Esophagus muscularis mucosa (tissue), 4 donors: ENCODE measurements at regions not wholly inside any gene's neighbourhood (a gene's known extent, or its start where the extent isn't known, plus 50 kb on each side); places are given as distances from the start of the nearest gene placed in this dataset.
"Not testable (repeated sequence)": the region's sequence is repeated elsewhere in the genome, so short reads cannot be mapped to it uniquely, and the experiment has no call there.

ENCODE experiments used
- DNase-seq: peaks from one replicate; pipeline ENCODE4 v3.0.0-alpha.2; 2017; ENCODE audit errors: extremely low spot score
- H3K27ac ChIP-seq, 4 donors: fragments of 200-600 bp; sonication (generic); replicated peaks in 1 of 4; 1 replicate in 3 of 4; 2 replicates in 1 of 4; pipeline ENCODE4 v1.5.1; 2016 to 2019; ENCODE audit warnings: mild to moderate bottlenecking in 1 of 4
- H3K27me3 ChIP-seq, 4 donors: fragments of 200-600 bp; sonication (generic); one replicate each; pipeline versions ENCODE4 v1.5.1 to v1.6.0; 2016 to 2019
- H3K36me3 ChIP-seq, 4 donors: fragments of 200-600 bp; sonication (generic); one replicate each; pipeline ENCODE4 v1.5.1; 2016 to 2019
- H3K4me1 ChIP-seq, 4 donors: fragments of 200-600 bp; sonication (generic); one replicate each; pipeline ENCODE4 v1.5.1; 2016 to 2019
- H3K4me3 ChIP-seq, 4 donors: fragments of 200-600 bp; sonication (generic); 1 replicate in 2 of 4; 2 replicates in 2 of 4; pipeline ENCODE4 v1.5.1; 2016 to 2019; ENCODE audit warnings: mild to moderate bottlenecking in 4 of 4, moderate library complexity in 1 of 4
- H3K9me3 ChIP-seq, 4 donors: fragments of 200-600 bp; sonication (generic); 1 replicate in 3 of 4; 2 replicates in 1 of 4; pipeline ENCODE4 v1.5.1; 2016 to 2019
- WGBS: methylation state at CpG from one replicate; pipeline ENCODE4 v1.1.5; 2018; 5-methylcytosine and 5-hydroxymethylcytosine counted together
- intact Hi-C: fragments of 100-400 bp; cut with DNase I; formaldehyde crosslinking; loops from one replicate; pipeline ENCODE4 v1.15.1; 2023

DNA sequence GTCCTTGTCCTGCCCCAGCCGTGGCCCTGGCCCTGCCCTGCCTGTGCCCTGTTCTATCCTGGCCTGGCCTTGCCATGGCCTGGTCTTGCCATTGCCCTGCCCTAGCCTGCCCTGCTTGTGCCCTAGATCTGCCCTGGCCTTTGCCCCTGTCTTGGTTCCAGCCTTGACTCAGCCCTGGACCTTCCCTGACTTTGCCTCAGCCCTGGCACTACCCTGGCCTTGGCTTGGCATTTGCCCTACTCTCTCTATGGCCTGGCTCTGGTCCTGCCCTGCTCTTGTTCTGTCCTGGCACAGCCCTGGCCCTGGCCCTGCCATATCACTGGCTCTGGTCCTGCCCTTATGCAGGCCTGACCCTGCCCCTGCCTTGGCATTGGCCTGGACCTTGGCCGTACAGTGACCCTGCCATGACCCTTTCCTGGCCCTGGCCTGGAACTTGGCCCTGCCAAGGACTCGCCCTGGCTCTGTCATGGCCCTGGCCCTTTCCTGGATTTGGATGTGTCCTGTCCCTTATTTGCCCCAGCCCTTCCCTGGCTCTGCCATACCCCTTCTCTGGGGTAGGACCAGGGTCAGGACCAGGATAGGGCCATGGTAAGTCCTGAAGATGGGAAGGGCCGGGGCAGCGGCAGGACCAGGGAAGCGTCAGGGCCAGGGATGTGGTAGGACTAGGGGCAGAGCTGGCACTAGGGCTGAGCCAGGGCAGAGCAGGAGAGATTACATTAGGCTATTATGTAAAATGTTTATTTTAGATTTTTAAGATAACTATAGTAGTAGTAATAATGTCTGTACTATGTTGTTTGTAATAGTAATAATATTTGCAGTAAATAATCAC lies 254.5 kb downstream of the TP53TG3F start:
- H3K9me3 ChIP-seq, intact Hi-C loops, H3K4me1 ChIP-seq, H3K36me3 ChIP-seq, H3K4me3 ChIP-seq, H3K27ac ChIP-seq, H3K27me3 ChIP-seq, DNase-seq: not testable (repeated sequence)
- 88% methylated on average over 4 of the region's 6 CpGs for WGBS

DNA sequence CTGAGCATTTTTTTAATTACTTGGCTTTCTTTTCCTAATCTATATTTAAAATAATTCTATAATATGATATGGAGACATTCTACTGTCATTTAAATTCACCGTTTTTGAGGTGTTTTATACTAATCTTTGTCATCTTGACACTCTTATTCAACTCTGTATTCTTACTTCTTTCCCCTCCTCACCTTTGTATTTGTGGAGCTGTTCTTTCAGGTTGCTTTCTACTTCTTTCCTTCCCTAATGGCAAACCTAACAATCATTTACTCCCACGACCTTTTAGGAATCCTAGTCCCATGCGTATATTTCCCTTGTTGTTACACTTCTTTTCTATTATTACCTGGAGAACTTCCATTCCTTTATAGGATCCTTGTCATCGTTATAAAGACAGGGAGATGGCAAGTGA lies 271.8 kb downstream of the TP53TG3F start:
- H3K4me3 ChIP-seq, H3K27ac ChIP-seq, intact Hi-C loops, H3K9me3 ChIP-seq, DNase-seq, H3K4me1 ChIP-seq, H3K27me3 ChIP-seq, H3K36me3 ChIP-seq: not testable (repeated sequence)
- 39% methylated on average over 3 of the region's 4 CpGs for WGBS

GRCh38 chr16:33734650-33735049 lies 275.2 kb downstream of the TP53TG3F start:
- H3K27me3 ChIP-seq, DNase-seq, H3K4me3 ChIP-seq, H3K4me1 ChIP-seq, H3K9me3 ChIP-seq, H3K36me3 ChIP-seq, H3K27ac ChIP-seq, intact Hi-C loops: not testable (repeated sequence)
- 67% methylated on average over 2 of the region's 2 CpGs for WGBS

DNA sequence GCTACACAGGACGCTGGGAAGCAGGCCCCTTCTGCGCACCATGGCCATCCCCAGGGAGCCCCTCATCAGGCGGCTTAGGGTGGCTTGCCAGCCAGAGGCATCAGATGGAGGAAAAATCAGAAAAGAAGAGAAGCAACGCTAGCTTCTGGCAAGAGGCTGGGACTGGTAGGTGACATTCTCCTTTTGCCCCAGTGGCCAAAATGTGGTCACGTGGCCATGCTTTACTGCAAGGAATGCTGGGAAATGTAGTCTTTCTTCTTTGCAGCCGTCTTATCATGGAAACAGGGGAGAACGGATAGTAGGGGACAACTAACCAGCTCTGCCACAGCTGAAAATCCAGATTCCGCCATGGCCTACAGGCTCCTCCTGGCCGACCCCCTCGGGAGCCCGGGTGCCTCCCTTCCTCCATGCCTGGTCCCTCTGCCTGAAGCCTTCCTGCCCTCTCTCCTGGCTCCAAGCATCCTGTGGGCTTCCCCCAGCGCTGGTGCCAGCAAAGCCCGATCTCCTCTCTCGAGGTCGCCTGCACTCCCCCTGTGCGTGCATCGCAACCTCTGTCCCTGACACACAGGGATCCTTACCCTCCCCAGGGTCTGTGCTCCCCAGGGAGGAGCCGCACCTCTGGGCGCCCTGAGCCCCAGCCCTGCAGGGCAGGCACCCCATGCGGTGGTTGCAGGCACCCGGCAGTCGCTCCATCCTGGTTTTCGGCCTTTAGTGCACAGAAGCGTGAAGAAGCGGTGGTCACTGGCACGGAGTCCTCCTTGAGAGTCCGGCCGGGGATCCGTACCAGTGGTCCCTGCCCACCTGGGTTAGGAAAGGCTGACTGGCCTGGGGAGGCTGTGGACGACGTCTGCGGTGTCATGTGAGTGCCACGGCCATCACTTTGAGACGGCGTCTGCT lies 307.7 kb downstream of the TP53TG3F start:
- intact Hi-C loops, H3K9me3 ChIP-seq, H3K27ac ChIP-seq, H3K36me3 ChIP-seq, H3K4me1 ChIP-seq, DNase-seq, H3K4me3 ChIP-seq: not testable (repeated sequence)
- 83% methylated on average over 22 of the region's 35 CpGs for WGBS
- H3K27me3 ChIP-seq: peaks cover 0 to 13% (median 0%) of the 10 kb centered on the region in 4 donors

GRCh38 chr16:33768710-33769109 lies 309.3 kb downstream of the TP53TG3F start:
- 86% methylated on average over 4 of the region's 12 CpGs for WGBS

GRCh38 chr16:33769180-33769846 lies 309.9 kb downstream of the TP53TG3F start:
- peaks cover 0 to 13% (median 0%) of the 10 kb centered on the region in 4 donors for H3K27me3 ChIP-seq
- H3K4me3 ChIP-seq, H3K4me1 ChIP-seq, intact Hi-C loops, DNase-seq, H3K9me3 ChIP-seq, H3K36me3 ChIP-seq, H3K27ac ChIP-seq: not testable (repeated sequence)
- WGBS: no CpG with 5 or more reads among the region's 25 CpGs

More at GRCh38 chr16:33768710-33769109, 309.3 kb downstream of the TP53TG3F start:
- H3K36me3 ChIP-seq, H3K27ac ChIP-seq, H3K4me1 ChIP-seq, H3K4me3 ChIP-seq, DNase-seq, intact Hi-C loops, H3K9me3 ChIP-seq: not testable (repeated sequence)
- H3K27me3 ChIP-seq: peaks cover 0 to 13% (median 0%) of the 10 kb centered on the region in 4 donors

GRCh38 chr16:33770478-33770877 lies 311.1 kb downstream of the TP53TG3F start:
- H3K4me1 ChIP-seq, H3K36me3 ChIP-seq, H3K9me3 ChIP-seq, DNase-seq, intact Hi-C loops, H3K27ac ChIP-seq, H3K4me3 ChIP-seq: not testable (repeated sequence)
- WGBS: 60% methylated on average over 38 of the region's 66 CpGs
- peaks cover 0 to 13% (median 0%) of the 10 kb centered on the region in 4 donors for H3K27me3 ChIP-seq

DNA sequence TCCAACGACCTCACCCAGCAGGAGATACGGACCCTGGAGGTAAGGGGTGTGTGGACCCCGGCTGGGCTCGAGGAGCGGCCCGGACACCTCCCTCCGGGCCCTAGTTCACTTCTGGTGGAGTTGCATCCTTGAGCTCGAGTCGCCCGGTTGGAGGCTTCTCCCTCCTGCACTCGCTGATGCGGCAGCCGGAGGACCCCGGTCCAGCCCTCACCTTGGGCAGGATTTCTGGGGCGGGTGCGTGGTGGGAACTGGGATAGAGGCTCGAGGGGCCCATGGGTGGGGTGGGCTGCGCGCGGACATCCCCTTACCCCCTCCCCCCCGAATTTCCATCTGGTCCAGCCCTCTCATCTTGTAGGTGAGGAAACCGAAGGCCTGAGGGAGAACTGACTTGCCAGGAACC lies 311.8 kb downstream of the TP53TG3F start:
- DNase-seq, H3K27ac ChIP-seq, intact Hi-C loops, H3K4me3 ChIP-seq, H3K4me1 ChIP-seq, H3K9me3 ChIP-seq, H3K36me3 ChIP-seq: not testable (repeated sequence)
- no CpG with 5 or more reads among the region's 22 CpGs for WGBS
- peaks cover 0 to 13% (median 0%) of the 10 kb centered on the region in 4 donors for H3K27me3 ChIP-seq

GRCh38 chr16:33773966-33774365 lies 314.6 kb downstream of the TP53TG3F start:
- H3K4me1 ChIP-seq, H3K9me3 ChIP-seq, intact Hi-C loops, H3K4me3 ChIP-seq, H3K27ac ChIP-seq, DNase-seq, H3K36me3 ChIP-seq: not testable (repeated sequence)
- 83% methylated on average over 2 of the region's 2 CpGs for WGBS
- H3K27me3 ChIP-seq: peaks cover 0 to 13% (median 0%) of the 10 kb centered on the region in 4 donors

- H3K9me3 ChIP-seq, H3K4me1 ChIP-seq, intact Hi-C loops, DNase-seq, H3K36me3 ChIP-seq, H3K27ac ChIP-seq, H3K4me3 ChIP-seq: not testable (repeated sequence)
- WGBS: 67% methylated on average over 1 of the region's 1 CpG
- H3K27me3 ChIP-seq: peaks cover 0 to 13% (median 0%) of the 10 kb centered on the region in 4 donors
These were observed 315.3 kb downstream of the TP53TG3F start for GRCh38 chr16:33774724-33775123.

GRCh38 chr16:33816328-33816944 lies 357.0 kb downstream of the TP53TG3F start:
- H3K27ac ChIP-seq, intact Hi-C loops, DNase-seq, H3K36me3 ChIP-seq, H3K4me3 ChIP-seq, H3K4me1 ChIP-seq, H3K9me3 ChIP-seq, H3K27me3 ChIP-seq: not testable (repeated sequence)
- no CpG with 5 or more reads among the region's 16 CpGs for WGBS

DNA sequence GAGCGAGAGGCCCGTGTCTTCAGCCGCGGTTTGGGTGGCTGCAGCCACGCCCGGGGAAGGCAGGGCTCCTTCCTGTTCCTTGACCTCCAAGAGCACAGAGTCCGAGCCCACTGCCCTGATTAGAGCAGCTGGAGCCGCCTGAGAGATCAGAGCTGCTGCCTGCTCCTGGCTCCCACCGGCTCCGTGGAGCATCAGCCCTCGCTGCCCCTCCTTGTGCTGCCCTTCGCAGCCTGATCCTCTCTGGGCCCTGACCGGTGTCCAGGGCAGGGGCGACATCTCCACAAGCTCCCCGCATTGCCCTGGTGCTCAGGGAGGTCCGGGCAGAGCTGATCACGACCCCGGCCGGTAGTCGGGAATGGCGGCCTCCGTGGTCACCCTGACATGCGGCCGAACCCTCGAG lies 365.3 kb downstream of the TP53TG3F start:
- DNase-seq, intact Hi-C loops: not testable (repeated sequence)
- WGBS: 56% methylated on average over 9 of the region's 25 CpGs

More for the DNA sequence above, 365.3 kb downstream of the TP53TG3F start:
- not testable (repeated sequence) for H3K9me3 ChIP-seq, H3K4me3 ChIP-seq, H3K27ac ChIP-seq, H3K27me3 ChIP-seq, H3K4me1 ChIP-seq, H3K36me3 ChIP-seq
